Mammary epithelial cell (primary cell): ENCODE measurements at regions not wholly inside any gene's neighbourhood (a gene's known extent, or its start where the extent isn't known, plus 50 kb on each side); places are given as distances from the start of the nearest gene placed in this dataset.

Experiments used
- EZH2 ChIP-seq: IDR thresholded peaks from 2 replicates; pipeline ENCODE4 v1.6.1; 2012; ENCODE audit warnings: low read length, inconsistent platforms, borderline replicate concordance
- TF ChIP-seq, protein P1 (sequence below), 2 donors: IDR thresholded peaks in 1 of 2; conservative IDR thresholded peaks in 1 of 2; 2 replicates each; pipeline ENCODE4 v1.5.1; 2011 to 2012; ENCODE audit warnings: inconsistent platforms in 2 of 2, low read length in 2 of 2, mild to moderate bottlenecking in 2 of 2, control low read depth in 1 of 2, low read depth in 1 of 2; ENCODE audit not compliant: insufficient read depth in 1 of 2; ENCODE audit errors: extremely low read depth in 1 of 2

DNA sequence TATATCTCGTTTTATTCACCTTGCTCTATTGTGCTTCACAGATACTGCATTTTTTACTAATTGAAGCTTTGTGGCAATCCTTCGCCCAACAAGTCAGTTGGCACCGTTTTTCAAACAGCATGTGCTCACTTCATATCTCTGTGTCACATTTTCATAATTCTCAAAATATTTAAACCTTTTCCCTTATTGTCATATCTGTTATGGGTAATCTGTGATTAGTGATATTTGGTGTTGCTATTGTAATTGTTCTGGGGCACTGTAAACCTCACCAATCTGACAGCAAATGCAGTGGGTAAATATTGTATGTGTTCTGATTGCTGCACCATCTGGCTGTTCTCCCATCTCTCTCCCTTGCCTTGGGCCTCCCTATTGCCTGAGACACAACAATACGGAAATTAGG is 191.3 kb downstream of the BTG1 start:
- TF ChIP-seq, protein P1, sequence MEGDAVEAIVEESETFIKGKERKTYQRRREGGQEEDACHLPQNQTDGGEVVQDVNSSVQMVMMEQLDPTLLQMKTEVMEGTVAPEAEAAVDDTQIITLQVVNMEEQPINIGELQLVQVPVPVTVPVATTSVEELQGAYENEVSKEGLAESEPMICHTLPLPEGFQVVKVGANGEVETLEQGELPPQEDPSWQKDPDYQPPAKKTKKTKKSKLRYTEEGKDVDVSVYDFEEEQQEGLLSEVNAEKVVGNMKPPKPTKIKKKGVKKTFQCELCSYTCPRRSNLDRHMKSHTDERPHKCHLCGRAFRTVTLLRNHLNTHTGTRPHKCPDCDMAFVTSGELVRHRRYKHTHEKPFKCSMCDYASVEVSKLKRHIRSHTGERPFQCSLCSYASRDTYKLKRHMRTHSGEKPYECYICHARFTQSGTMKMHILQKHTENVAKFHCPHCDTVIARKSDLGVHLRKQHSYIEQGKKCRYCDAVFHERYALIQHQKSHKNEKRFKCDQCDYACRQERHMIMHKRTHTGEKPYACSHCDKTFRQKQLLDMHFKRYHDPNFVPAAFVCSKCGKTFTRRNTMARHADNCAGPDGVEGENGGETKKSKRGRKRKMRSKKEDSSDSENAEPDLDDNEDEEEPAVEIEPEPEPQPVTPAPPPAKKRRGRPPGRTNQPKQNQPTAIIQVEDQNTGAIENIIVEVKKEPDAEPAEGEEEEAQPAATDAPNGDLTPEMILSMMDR (conservative IDR thresholded peaks at IDR 0.05 in 1 of 2, IDR thresholded peaks at IDR 0.05 in 1 of 2; ENCODE audit: extremely low read depth in 1 of 2, insufficient read depth in 1 of 2, low read depth in 1 of 2, low read length in 2 of 2), result no peak
- no peak for TF ChIP-seq EZH2
